ENCODE measurements at regions not wholly inside any gene's neighbourhood (a gene's known extent, or its start where the extent isn't known, plus 50 kb on each side); places are given as distances from the start of the nearest gene placed in this dataset.

DNA sequence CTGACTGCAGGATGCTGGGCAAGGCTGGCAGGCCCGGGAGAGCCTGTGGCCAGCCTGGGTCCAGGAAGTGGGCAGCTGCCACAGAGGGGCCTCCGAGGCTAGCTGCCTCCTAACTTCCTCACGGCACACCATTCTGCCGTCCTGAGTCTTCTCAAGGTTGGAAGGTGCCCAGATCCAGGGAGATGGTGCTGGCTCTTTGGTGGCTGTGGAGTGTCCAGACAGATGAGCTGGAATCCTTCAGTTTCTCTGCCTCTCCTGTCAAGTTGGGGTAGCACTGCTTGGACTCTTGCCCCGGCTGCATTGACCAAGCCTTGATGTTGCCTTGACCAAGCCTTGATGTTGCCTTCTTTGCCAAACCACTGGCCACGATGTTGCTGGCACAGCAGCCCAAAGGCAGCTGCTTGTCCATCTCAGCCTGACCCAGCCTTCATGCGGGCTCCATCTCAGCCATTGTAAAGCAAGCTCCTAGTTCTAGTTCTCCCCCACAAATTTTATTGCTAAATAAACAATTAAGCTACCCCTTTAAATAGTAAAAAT, 75.1 kb upstream of the AFDN start:
- TF ChIP-seq, protein P1, sequence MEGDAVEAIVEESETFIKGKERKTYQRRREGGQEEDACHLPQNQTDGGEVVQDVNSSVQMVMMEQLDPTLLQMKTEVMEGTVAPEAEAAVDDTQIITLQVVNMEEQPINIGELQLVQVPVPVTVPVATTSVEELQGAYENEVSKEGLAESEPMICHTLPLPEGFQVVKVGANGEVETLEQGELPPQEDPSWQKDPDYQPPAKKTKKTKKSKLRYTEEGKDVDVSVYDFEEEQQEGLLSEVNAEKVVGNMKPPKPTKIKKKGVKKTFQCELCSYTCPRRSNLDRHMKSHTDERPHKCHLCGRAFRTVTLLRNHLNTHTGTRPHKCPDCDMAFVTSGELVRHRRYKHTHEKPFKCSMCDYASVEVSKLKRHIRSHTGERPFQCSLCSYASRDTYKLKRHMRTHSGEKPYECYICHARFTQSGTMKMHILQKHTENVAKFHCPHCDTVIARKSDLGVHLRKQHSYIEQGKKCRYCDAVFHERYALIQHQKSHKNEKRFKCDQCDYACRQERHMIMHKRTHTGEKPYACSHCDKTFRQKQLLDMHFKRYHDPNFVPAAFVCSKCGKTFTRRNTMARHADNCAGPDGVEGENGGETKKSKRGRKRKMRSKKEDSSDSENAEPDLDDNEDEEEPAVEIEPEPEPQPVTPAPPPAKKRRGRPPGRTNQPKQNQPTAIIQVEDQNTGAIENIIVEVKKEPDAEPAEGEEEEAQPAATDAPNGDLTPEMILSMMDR (IDR thresholded peaks at IDR 0.05; ENCODE audit: low read depth, low read length), result no peak
- TF ChIP-seq POLR2A (IDR thresholded peaks at IDR 0.05; ENCODE audit: extremely low read depth, insufficient read length), result no peak
